ENCODE measurements at regions not wholly inside any gene's neighbourhood (a gene's known extent, or its start where the extent isn't known, plus 50 kb on each side); places are given as distances from the start of the nearest gene placed in this dataset.

GRCh38 chr5:129400395-129400983 lies 59.6 kb upstream of the ADAMTS19 start:
- Histone ChIP-seq H3K27ac (ENCODE audit: low read depth in 1 of 2, low read length in 2 of 2) (no peak overlapping the region), H3K9ac (ENCODE audit: insufficient read depth, low read length, poor library complexity, severe bottlenecking) (no peak overlapping the region), H3K9me3 (replicated peaks in 1 of 2; ENCODE audit: control insufficient read depth in 1 of 2, insufficient read depth in 1 of 2, low read length in 2 of 2) (no peaks in the 10 kb centered on the region), H2AFZ (ENCODE audit: insufficient read depth, low read depth, low read length, poor library complexity, severe bottlenecking) (no peak overlapping the region), H3K4me3 (replicated peaks in 1 of 3; ENCODE audit: low read depth in 2 of 3, low read length in 3 of 3) (no peak overlapping the region), H3K4me1 (ENCODE audit: control insufficient read depth in 1 of 2, insufficient read depth in 2 of 2, low read length in 2 of 2) (no peaks in the 10 kb centered on the region), H3K4me2 (replicated peaks; ENCODE audit: extremely low read depth, low read length, poor library complexity, severe bottlenecking) (no peak overlapping the region), H3K79me2 (ENCODE audit: insufficient read depth, low read length) (no peaks in the 10 kb centered on the region), H3K27me3 (ENCODE audit: control insufficient read depth in 2 of 2, insufficient read depth in 2 of 2, low read length in 2 of 2) (no peaks in the 10 kb centered on the region), H3K36me3 (replicated peaks in 1 of 2; ENCODE audit: control insufficient read depth in 1 of 2, insufficient read depth in 2 of 2, low read length in 2 of 2) (no peaks in the 10 kb centered on the region), H4K20me1 (ENCODE audit: insufficient read depth, low read length) (no peaks in the 10 kb centered on the region)
- no CpG with 5 or more reads among the region's 5 CpGs for WGBS (ENCODE audit: insufficient coverage)
- Mint-ChIP-seq H3K36me3 (no peaks in the 10 kb centered on the region), H3K27me3 (ENCODE audit: low read depth in 3 of 3) (no peaks in the 10 kb centered on the region), H3K9me3 (peaks cover 0 to 4% (median 0%) of the 10 kb centered on the region in 7 donors), H3K4me1 (no peaks in the 10 kb centered on the region), H3K4me3 (no peak overlapping the region), H3K27ac (no peak overlapping the region)
- no peak for DNase-seq
- intact Hi-C loops (cut with micrococcal nuclease) = no loop called here
- no peak for TF ChIP-seq CTCF (IDR thresholded peaks at IDR 0.05)

GRCh38 chr5:129405222-129405621 lies 54.9 kb upstream of the ADAMTS19 start:
- no peaks in the 10 kb centered on the region for H3K79me2 ChIP-seq (ENCODE audit: insufficient read depth, low read length)
- no peak overlapping the region for H3K4me3 ChIP-seq (replicated peaks in 1 of 3; ENCODE audit: low read depth in 2 of 3, low read length in 3 of 3)
- no peak overlapping the region for H2AFZ ChIP-seq (ENCODE audit: insufficient read depth, low read depth, low read length, poor library complexity, severe bottlenecking)
- Mint-ChIP-seq H3K36me3 (no peaks in the 10 kb centered on the region), H3K27ac (no peak overlapping the region), H3K9me3 (no peaks in the 10 kb centered on the region), H3K4me3 (no peak overlapping the region), H3K4me1 (no peaks in the 10 kb centered on the region), H3K27me3 (ENCODE audit: low read depth in 3 of 3) (peaks cover 0 to 2% (median 0%) of the 10 kb centered on the region in 3 donors)
- WGBS (ENCODE audit: insufficient coverage) = no CpG with 5 or more reads among the region's 2 CpGs
- H3K9ac ChIP-seq (ENCODE audit: insufficient read depth, low read length, poor library complexity, severe bottlenecking) = no peak overlapping the region
- no peaks in the 10 kb centered on the region for H3K27me3 ChIP-seq (ENCODE audit: control insufficient read depth in 2 of 2, insufficient read depth in 2 of 2, low read length in 2 of 2)
- TF ChIP-seq CTCF (IDR thresholded peaks at IDR 0.05) = no peak
- H3K9me3 ChIP-seq (replicated peaks in 1 of 2; ENCODE audit: control insufficient read depth in 1 of 2, insufficient read depth in 1 of 2, low read length in 2 of 2) = no peaks in the 10 kb centered on the region
- no peaks in the 10 kb centered on the region for H3K4me1 ChIP-seq (ENCODE audit: control insufficient read depth in 1 of 2, insufficient read depth in 2 of 2, low read length in 2 of 2)
- no peak for DNase-seq
- H3K27ac ChIP-seq (ENCODE audit: low read depth in 1 of 2, low read length in 2 of 2) = no peak overlapping the region
- no peaks in the 10 kb centered on the region for H3K36me3 ChIP-seq (replicated peaks in 1 of 2; ENCODE audit: control insufficient read depth in 1 of 2, insufficient read depth in 2 of 2, low read length in 2 of 2)
- H3K4me2 ChIP-seq (replicated peaks; ENCODE audit: extremely low read depth, low read length, poor library complexity, severe bottlenecking) = no peak overlapping the region
- H4K20me1 ChIP-seq (ENCODE audit: insufficient read depth, low read length) = no peaks in the 10 kb centered on the region
- intact Hi-C loops (cut with micrococcal nuclease) = no loop called here
